ENCODE measurements at regions not wholly inside any gene's neighbourhood (a gene's known extent, or its start where the extent isn't known, plus 50 kb on each side); places are given as distances from the start of the nearest gene placed in this dataset.

GRCh38 chr10:129108994-129109393, 358.0 kb upstream of the MGMT start:
- Histone ChIP-seq H3K36me3 (no peaks in the 10 kb centered on the region), H3K4me1 (no peaks in the 10 kb centered on the region), H3K4me3 (no peak overlapping the region), H3K27ac (no peak overlapping the region), H3F3A (ENCODE audit: low read depth) (no peaks in the 10 kb centered on the region), H3K4me2 (no peak overlapping the region), H4K20me1 (ENCODE audit: low read depth) (no peaks in the 10 kb centered on the region), H3K9ac (no peak overlapping the region), H3K9me3 (ENCODE audit: low read depth) (no peaks in the 10 kb centered on the region), H2AFZ (replicated peaks) (no peak overlapping the region), H3K79me2 (ENCODE audit: low read depth) (no peaks in the 10 kb centered on the region), H3K27me3 (no peaks in the 10 kb centered on the region)
- TF ChIP-seq CTCF (IDR thresholded peaks at IDR 0.05): no peak
- no peak for TF ChIP-seq EZH2phosphoT487 (IDR thresholded peaks at IDR 0.05)
- no peak for TF ChIP-seq EZH2 (IDR thresholded peaks at IDR 0.05)
- H3K4me3 Mint-ChIP-seq: peak overlapping the region; percentile 13
- H3K27me3 Mint-ChIP-seq (ENCODE audit: insufficient read depth, low read depth): peaks cover 7% of the 10 kb centered on the region
- H3K36me3 Mint-ChIP-seq: no peaks in the 10 kb centered on the region
- H3K4me1 Mint-ChIP-seq: no peaks in the 10 kb centered on the region
- H3K9me3 Mint-ChIP-seq: no peaks in the 10 kb centered on the region
- no peak for DNase-seq (ENCODE audit: low spot score)
- no peak overlapping the region for H3K27ac Mint-ChIP-seq

GRCh38 chr10:129110780-129111179, 356.3 kb upstream of the MGMT start:
- no peaks in the 10 kb centered on the region for H3K36me3 ChIP-seq
- Mint-ChIP-seq H3K27me3 (ENCODE audit: insufficient read depth, low read depth) (peaks cover 9% of the 10 kb centered on the region), H3K9me3 (no peaks in the 10 kb centered on the region), H3K4me1 (no peaks in the 10 kb centered on the region), H3K36me3 (no peaks in the 10 kb centered on the region), H3K4me3 (no peak overlapping the region), H3K27ac (no peak overlapping the region)
- H4K20me1 ChIP-seq (ENCODE audit: low read depth): no peaks in the 10 kb centered on the region
- no peak overlapping the region for H2AFZ ChIP-seq (replicated peaks)
- H3K4me1 ChIP-seq: no peaks in the 10 kb centered on the region
- H3F3A ChIP-seq (ENCODE audit: low read depth): no peaks in the 10 kb centered on the region
- no peak overlapping the region for H3K4me3 ChIP-seq
- H3K79me2 ChIP-seq (ENCODE audit: low read depth): no peaks in the 10 kb centered on the region
- no peak overlapping the region for H3K27ac ChIP-seq
- H3K27me3 ChIP-seq: no peaks in the 10 kb centered on the region
- H3K9me3 ChIP-seq (ENCODE audit: low read depth): no peaks in the 10 kb centered on the region
- no peak overlapping the region for H3K9ac ChIP-seq
- H3K4me2 ChIP-seq: no peak overlapping the region
- TF ChIP-seq EZH2phosphoT487 (IDR thresholded peaks at IDR 0.05) (no peak), EZH2 (IDR thresholded peaks at IDR 0.05) (no peak), CTCF (IDR thresholded peaks at IDR 0.05) (no peak)
- DNase-seq (ENCODE audit: low spot score): no peak

GRCh38 chr10:129111922-129112321, 355.1 kb upstream of the MGMT start:
- TF ChIP-seq EZH2phosphoT487 (IDR thresholded peaks at IDR 0.05) (no peak), EZH2 (IDR thresholded peaks at IDR 0.05) (no peak), CTCF (IDR thresholded peaks at IDR 0.05) (no peak)
- H3K27me3 Mint-ChIP-seq (ENCODE audit: insufficient read depth, low read depth): peaks cover 9% of the 10 kb centered on the region
- Histone ChIP-seq H3K9me3 (ENCODE audit: low read depth) (no peaks in the 10 kb centered on the region), H3K4me1 (no peaks in the 10 kb centered on the region), H2AFZ (replicated peaks) (no peak overlapping the region), H3K79me2 (ENCODE audit: low read depth) (no peaks in the 10 kb centered on the region), H3K9ac (no peak overlapping the region), H4K20me1 (ENCODE audit: low read depth) (no peaks in the 10 kb centered on the region), H3F3A (ENCODE audit: low read depth) (no peaks in the 10 kb centered on the region), H3K27ac (no peak overlapping the region), H3K4me2 (no peak overlapping the region), H3K36me3 (no peaks in the 10 kb centered on the region), H3K4me3 (no peak overlapping the region), H3K27me3 (no peaks in the 10 kb centered on the region)
- DNase-seq (ENCODE audit: low spot score): no peak
- H3K36me3 Mint-ChIP-seq: no peaks in the 10 kb centered on the region
- no peaks in the 10 kb centered on the region for H3K9me3 Mint-ChIP-seq
- no peak overlapping the region for H3K4me3 Mint-ChIP-seq
- no peak overlapping the region for H3K27ac Mint-ChIP-seq
- no peaks in the 10 kb centered on the region for H3K4me1 Mint-ChIP-seq

GRCh38 chr10:129114588-129114987, 352.5 kb upstream of the MGMT start:
- Histone ChIP-seq H3K27me3 (no peaks in the 10 kb centered on the region), H2AFZ (replicated peaks) (no peak overlapping the region), H3K36me3 (no peaks in the 10 kb centered on the region), H3K79me2 (ENCODE audit: low read depth) (no peaks in the 10 kb centered on the region), H3K4me2 (no peak overlapping the region), H3K27ac (no peak overlapping the region), H3K9ac (no peak overlapping the region), H3F3A (ENCODE audit: low read depth) (no peaks in the 10 kb centered on the region), H3K4me3 (no peak overlapping the region), H4K20me1 (ENCODE audit: low read depth) (no peaks in the 10 kb centered on the region), H3K4me1 (no peaks in the 10 kb centered on the region), H3K9me3 (ENCODE audit: low read depth) (no peaks in the 10 kb centered on the region)
- Mint-ChIP-seq H3K27me3 (ENCODE audit: insufficient read depth, low read depth) (peaks cover 7% of the 10 kb centered on the region), H3K36me3 (no peaks in the 10 kb centered on the region), H3K4me1 (no peaks in the 10 kb centered on the region), H3K4me3 (no peak overlapping the region), H3K27ac (no peak overlapping the region), H3K9me3 (no peaks in the 10 kb centered on the region)
- TF ChIP-seq EZH2phosphoT487 (IDR thresholded peaks at IDR 0.05) (no peak), EZH2 (IDR thresholded peaks at IDR 0.05) (no peak), CTCF (IDR thresholded peaks at IDR 0.05) (no peak)
- no peak for DNase-seq (ENCODE audit: low spot score)
